GM23338 (cell line): ENCODE measurements at regions not wholly inside any gene's neighbourhood (a gene's known extent, or its start where the extent isn't known, plus 50 kb on each side); places are given as distances from the start of the nearest gene placed in this dataset.

ENCODE experiments used
- CTCF ChIP-seq, 2 experiments: fragments of 200-600 bp in 1 of 2; sonication (generic) in 1 of 2; conservative IDR thresholded peaks; 2 replicates each; pipeline versions ENCODE4 v1.5.1 to v1.6.1; 2016 to 2017; ENCODE audit warnings: antibody characterized with exemption in 2 of 2, low read depth in 2 of 2, mild to moderate bottlenecking in 2 of 2, moderate library complexity in 1 of 2
- ETS1 ChIP-seq: IDR thresholded peaks from 2 replicates; pipeline ENCODE4 v1.6.1; 2016; ENCODE audit warnings: antibody characterized with exemption
- EZH2 ChIP-seq: fragments of 200-600 bp; sonication (generic); IDR thresholded peaks from one replicate; pipeline ENCODE4 v1.8.0; 2017; ENCODE audit warnings: antibody characterized with exemption, mild to moderate bottlenecking, low read depth; ENCODE audit not compliant: unreplicated experiment
- EZH2phosphoT487 ChIP-seq: fragments of 200-600 bp; sonication (generic); IDR thresholded peaks from one replicate; pipeline ENCODE4 v1.8.1; 2018; ENCODE audit warnings: antibody characterized with exemption; ENCODE audit not compliant: unreplicated experiment
- POLR2AphosphoS5 ChIP-seq: IDR thresholded peaks from 2 replicates; pipeline ENCODE4 v1.6.1; 2016; ENCODE audit warnings: antibody characterized with exemption, low read depth
- REST ChIP-seq: IDR thresholded peaks from one replicate; pipeline ENCODE4 v1.6.1; 2018; ENCODE audit warnings: antibody characterized with exemption; ENCODE audit not compliant: unreplicated experiment
- STAT1 ChIP-seq: IDR thresholded peaks from one replicate; pipeline ENCODE4 v1.6.1; 2016; ENCODE audit warnings: antibody characterized with exemption; ENCODE audit not compliant: unreplicated experiment
- ZNF114 ChIP-seq: fragments of 250-450 bp; sonication (Bioruptor Pico); IDR thresholded peaks from 2 replicates; pipeline ENCODE4 v1.5.0; 2020; ENCODE audit warnings: mild to moderate bottlenecking, moderate library complexity
- ZNF331 ChIP-seq: fragments of 250-450 bp; sonication (Bioruptor Pico); IDR thresholded peaks from 2 replicates; pipeline ENCODE4 v1.5.0; 2020; ENCODE audit warnings: low read depth, mild to moderate bottlenecking, moderate library complexity
- ZNF462 ChIP-seq: fragments of 250-450 bp; sonication (Bioruptor Pico); IDR thresholded peaks from 2 replicates; pipeline ENCODE4 v1.5.0; 2020; ENCODE audit warnings: mild to moderate bottlenecking, moderate library complexity

GRCh38 chr12:46908236-46908935 is 82.6 kb upstream of the SLC38A4 start:
- TF ChIP-seq CTCF (conservative IDR thresholded peaks at IDR 0.05; ENCODE audit: low read depth in 2 of 2) (no peak), ZNF462 (CRISPR knock-in tag) (no peak), POLR2AphosphoS5 (no peak), EZH2 (no peak), REST (no peak), EZH2phosphoT487 (no peak), ZNF114 (CRISPR knock-in tag) (no peak), ETS1 (no peak), STAT1 (no peak), ZNF331 (no peak)
